Ovary (tissue), 7 donors: ENCODE measurements at regions not wholly inside any gene's neighbourhood (a gene's known extent, or its start where the extent isn't known, plus 50 kb on each side); places are given as distances from the start of the nearest gene placed in this dataset.

Source experiments
- DNase-seq, 5 donors: peaks; one replicate each; pipeline ENCODE4 v3.0.0-alpha.2; 2019 to 2020
- H3K27ac ChIP-seq, 2 donors: fragments of 200-600 bp; one replicate each; pipeline versions ENCODE4 v1.5.1 to v1.8.0; 2019 to 2022
- H3K27me3 ChIP-seq: fragments of 200-600 bp; one replicate; pipeline ENCODE4 v1.8.0; 2022
- H3K36me3 ChIP-seq: fragments of 200-600 bp; sonication (generic); one replicate; pipeline ENCODE4 v1.5.1; 2019
- H3K4me1 ChIP-seq: one replicate; pipeline ENCODE4 v1.8.1; 2013; ENCODE audit warnings: mild to moderate bottlenecking, moderate library complexity; ENCODE audit not compliant: insufficient read depth
- H3K4me3 ChIP-seq: fragments of 200-600 bp; sonication (generic); one replicate; pipeline ENCODE4 v1.5.1; 2017
- H3K9me3 ChIP-seq, 2 donors: fragments of 200-600 bp in 1 of 2; sonication (generic) in 1 of 2; one replicate each; pipeline versions ENCODE4 v1.5.1 to v1.8.1; 2013 to 2019; ENCODE audit warnings: mild to moderate bottlenecking in 1 of 2, moderate library complexity in 1 of 2
- EP300 ChIP-seq: sonication (generic); formaldehyde crosslinking; IDR thresholded peaks from one replicate; pipeline ENCODE4 v1.6.1; 2017; ENCODE audit warnings: antibody characterized with exemption
- POLR2A ChIP-seq: fragments of 450-650 bp; IDR thresholded peaks from one replicate; pipeline ENCODE4 v1.6.1; 2017; ENCODE audit warnings: antibody characterized with exemption, mild to moderate bottlenecking, moderate library complexity
- WGBS, 3 donors: extraction: QIAGEN DNeasy Blood & Tissue Kit in 1 of 3; methylation state at CpG; one replicate each; pipeline versions ENCODE4 v1.1.5 to v1.1.7; 2013 to 2017; 5-methylcytosine and 5-hydroxymethylcytosine counted together
- intact Hi-C, 4 donors: fragments of 100-400 bp; cut with DNase I; formaldehyde crosslinking; loops; one replicate each; pipeline versions ENCODE4 v1.11.0 to v1.15.1; 2022 to 2023
- TF ChIP-seq, protein P1 (sequence below), 3 donors: fragments of 450-650 bp in 2 of 3; fragments of 200-600 bp in 1 of 3; IDR thresholded peaks; one replicate each; pipeline versions ENCODE4 v1.5.1 to v1.8.0; 2016 to 2022; ENCODE audit warnings: antibody characterized with exemption in 3 of 3, mild to moderate bottlenecking in 1 of 3
- donor health status: DM: no; HTN: no; CAD: no; lungs with moderate emphysema.
- donor health status: DM: no; HTN: no; CAD: no.
- donor health status: Bipolar disorder and iron deficiency.
- donor health status: DM: no; HTN: no; CAD: no.
- donor health status: DM: yes; HTN: yes; CAD: no.

DNA sequence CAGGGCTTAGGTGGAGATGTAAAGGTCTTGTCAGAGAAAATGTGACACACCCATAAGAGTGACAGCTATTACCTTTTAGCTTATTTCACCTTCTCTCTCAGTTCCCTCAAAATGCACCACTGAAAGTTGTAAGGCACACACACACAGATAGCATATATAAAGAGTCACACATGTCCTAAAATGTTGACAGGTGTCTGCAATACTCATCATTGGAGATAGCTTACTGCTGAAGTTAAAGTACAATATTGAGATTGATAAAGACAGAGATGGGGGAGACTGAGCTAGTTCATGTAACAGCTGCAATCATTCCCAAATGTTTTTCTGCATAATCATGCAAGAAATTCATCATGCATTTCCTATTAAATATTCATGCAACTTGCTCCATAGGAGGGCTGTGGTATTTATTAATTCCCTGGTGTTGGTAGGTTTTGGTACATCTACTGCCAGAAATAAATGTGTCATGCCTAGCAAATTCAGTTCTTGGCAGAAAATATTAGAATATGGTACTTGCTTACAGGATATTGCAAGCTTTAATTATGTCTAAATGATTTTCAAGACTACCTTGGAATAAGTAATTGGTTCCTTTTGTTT is 118.8 kb upstream of the RBMS1 start:
- no peaks in the 10 kb centered on the region for H3K36me3 ChIP-seq
- DNase-seq = no peak
- no peak overlapping the region for H3K27ac ChIP-seq
- H3K9me3 ChIP-seq = no peaks in the 10 kb centered on the region
- H3K4me3 ChIP-seq = no peak overlapping the region
- intact Hi-C loops = no loop called here
- H3K27me3 ChIP-seq = no peaks in the 10 kb centered on the region
- H3K4me1 ChIP-seq = no peaks in the 10 kb centered on the region
- TF ChIP-seq, protein P1, sequence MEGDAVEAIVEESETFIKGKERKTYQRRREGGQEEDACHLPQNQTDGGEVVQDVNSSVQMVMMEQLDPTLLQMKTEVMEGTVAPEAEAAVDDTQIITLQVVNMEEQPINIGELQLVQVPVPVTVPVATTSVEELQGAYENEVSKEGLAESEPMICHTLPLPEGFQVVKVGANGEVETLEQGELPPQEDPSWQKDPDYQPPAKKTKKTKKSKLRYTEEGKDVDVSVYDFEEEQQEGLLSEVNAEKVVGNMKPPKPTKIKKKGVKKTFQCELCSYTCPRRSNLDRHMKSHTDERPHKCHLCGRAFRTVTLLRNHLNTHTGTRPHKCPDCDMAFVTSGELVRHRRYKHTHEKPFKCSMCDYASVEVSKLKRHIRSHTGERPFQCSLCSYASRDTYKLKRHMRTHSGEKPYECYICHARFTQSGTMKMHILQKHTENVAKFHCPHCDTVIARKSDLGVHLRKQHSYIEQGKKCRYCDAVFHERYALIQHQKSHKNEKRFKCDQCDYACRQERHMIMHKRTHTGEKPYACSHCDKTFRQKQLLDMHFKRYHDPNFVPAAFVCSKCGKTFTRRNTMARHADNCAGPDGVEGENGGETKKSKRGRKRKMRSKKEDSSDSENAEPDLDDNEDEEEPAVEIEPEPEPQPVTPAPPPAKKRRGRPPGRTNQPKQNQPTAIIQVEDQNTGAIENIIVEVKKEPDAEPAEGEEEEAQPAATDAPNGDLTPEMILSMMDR (IDR thresholded peaks at IDR 0.05) = no peak
- TF ChIP-seq POLR2A = no peak
- TF ChIP-seq EP300 = no peak

DNA sequence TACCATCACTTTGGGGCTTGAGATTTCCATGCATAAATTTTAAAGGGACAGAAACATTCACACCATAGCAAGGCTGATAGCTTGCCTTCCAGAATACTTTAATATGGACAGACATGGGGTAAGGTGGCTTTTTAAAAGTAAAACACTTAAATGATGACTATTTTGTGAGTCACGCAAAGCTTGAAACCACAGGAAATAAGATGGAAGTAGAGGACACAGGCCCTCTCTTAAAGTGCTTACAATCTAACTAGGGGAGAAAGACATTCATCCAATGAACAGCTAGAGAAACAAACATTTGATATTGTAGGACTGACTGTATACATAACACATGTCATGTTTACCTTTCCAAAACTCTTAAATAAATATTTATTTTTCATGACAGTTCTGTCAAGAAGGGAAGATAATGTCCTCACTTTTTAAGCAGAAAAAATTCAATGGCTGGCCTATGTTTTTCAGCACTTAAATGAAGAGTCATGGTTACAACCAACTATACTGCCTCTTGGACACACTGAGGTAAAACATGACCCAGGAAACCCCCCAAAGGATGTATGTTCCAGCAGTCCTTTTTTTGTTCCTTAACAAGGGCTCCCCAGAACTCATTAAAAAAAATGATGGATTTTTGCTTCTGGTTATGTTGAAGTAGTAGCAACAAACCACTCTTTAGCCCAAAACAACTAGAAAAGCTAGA is 120.0 kb upstream of the RBMS1 start:
- Histone ChIP-seq H3K27me3 (no peaks in the 10 kb centered on the region), H3K9me3 (no peaks in the 10 kb centered on the region), H3K4me1 (no peaks in the 10 kb centered on the region), H3K4me3 (no peak overlapping the region), H3K36me3 (no peaks in the 10 kb centered on the region), H3K27ac (no peak overlapping the region)
- TF ChIP-seq EP300 (no peak), POLR2A (no peak)
- TF ChIP-seq, protein P1 (IDR thresholded peaks at IDR 0.05) = no peak
- intact Hi-C loops = no loop called here
- WGBS, 3 donors = 84 to 91% (median 90%) methylated on average over 1 of the region's 1 CpG
- no peak for DNase-seq

DNA sequence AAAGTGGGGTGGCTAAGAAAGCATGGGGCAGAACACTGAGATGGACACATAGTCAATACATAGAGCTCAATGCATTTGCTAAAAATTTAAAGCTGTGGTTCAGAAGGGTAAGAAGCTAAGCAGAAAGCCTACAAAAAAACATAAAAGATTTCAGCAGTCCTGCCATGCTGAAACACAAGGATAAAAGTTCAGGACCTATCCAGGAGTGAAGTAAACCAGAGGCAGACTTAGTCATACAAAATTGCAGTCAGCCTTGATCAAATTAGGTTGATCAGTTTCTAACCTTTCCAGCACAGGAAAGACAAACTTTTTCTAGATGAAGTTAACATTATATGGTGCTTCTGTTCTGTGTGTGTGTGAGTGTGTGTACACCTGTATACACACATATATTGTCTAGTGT is 120.8 kb upstream of the RBMS1 start:
- Histone ChIP-seq H3K4me1 (no peaks in the 10 kb centered on the region), H3K27ac (no peak overlapping the region), H3K27me3 (no peaks in the 10 kb centered on the region), H3K4me3 (no peak overlapping the region), H3K36me3 (no peaks in the 10 kb centered on the region), H3K9me3 (no peaks in the 10 kb centered on the region)
- intact Hi-C loops = no loop called here
- no peak for DNase-seq
- TF ChIP-seq EP300 (no peak), POLR2A (no peak)
- TF ChIP-seq, protein P1 (IDR thresholded peaks at IDR 0.05) = no peak

DNA sequence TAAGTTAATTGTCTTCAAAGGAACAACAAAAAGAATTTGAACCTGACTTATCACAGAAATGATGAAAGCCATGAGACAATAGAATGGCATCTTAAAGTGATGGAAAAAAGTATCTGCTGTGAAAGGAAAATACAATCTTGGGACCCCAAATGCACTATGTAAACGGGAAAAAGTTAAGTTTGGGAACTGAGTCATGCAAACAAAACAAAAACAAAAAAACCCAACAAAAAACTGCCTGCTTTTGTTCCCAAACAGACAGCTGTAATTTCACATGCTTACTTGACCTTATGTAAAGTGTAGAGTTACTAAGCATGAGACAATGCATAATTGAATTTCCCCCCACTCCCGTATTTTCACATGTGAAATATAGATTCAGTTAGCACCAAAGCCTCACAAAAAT is 122.1 kb upstream of the RBMS1 start:
- Histone ChIP-seq H3K27me3 (no peaks in the 10 kb centered on the region), H3K9me3 (no peaks in the 10 kb centered on the region), H3K4me1 (no peaks in the 10 kb centered on the region), H3K27ac (no peak overlapping the region), H3K4me3 (no peak overlapping the region), H3K36me3 (no peaks in the 10 kb centered on the region)
- no peak for DNase-seq
- 81 to 88% (median 86%) methylated on average over 2 of the region's 2 CpGs for WGBS, 3 donors
- no peak for TF ChIP-seq EP300
- TF ChIP-seq, protein P1 (IDR thresholded peaks at IDR 0.05) = no peak
- no peak for TF ChIP-seq POLR2A
- intact Hi-C loops = no loop called here
